GM21528 (cell line): ENCODE measurements at regions not wholly inside any gene's neighbourhood (a gene's known extent, or its start where the extent isn't known, plus 50 kb on each side); places are given as distances from the start of the nearest gene placed in this dataset.

Experiments used
- ATAC-seq: cut with Tn5 transposase; IDR thresholded peaks from one replicate; pipeline ENCODE4 v1.9.1; 2021; ENCODE audit warnings: mild to moderate bottlenecking, moderate library complexity; ENCODE audit not compliant: unreplicated experiment, low FRiP score

GRCh38 chr18:76557026-76557575 is 62.1 kb upstream of the ZNF516 start:
- ATAC-seq: no peak

- ATAC-seq: no peak
These were observed 59.6 kb upstream of the ZNF516 start for GRCh38 chr18:76554547-76555222.

- no peak for ATAC-seq
These were observed 58.9 kb upstream of the ZNF516 start for GRCh38 chr18:76553715-76554546.

GRCh38 chr18:76548541-76548940 is 53.5 kb upstream of the ZNF516 start:
- no peak for ATAC-seq

DNA sequence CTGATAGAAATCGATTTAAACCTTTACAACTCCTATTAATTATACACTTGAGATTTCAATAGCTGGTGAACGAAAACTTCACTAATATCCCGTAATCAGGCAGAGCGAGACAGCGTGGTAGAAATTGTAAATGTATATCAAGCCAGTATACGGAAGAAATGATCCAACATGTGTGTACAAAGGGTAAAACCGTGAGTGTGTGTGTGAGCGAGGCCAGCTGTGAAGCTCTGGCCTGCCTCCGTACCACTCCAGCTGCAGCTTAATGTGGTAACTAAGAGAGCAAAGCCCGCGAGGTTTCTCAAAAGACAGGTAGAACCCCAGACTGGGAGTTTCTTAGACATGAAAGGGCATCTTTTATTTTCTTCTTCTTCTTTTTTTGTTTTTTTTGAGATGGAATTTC is 52.3 kb upstream of the ZNF516 start:
- no peak for ATAC-seq

DNA sequence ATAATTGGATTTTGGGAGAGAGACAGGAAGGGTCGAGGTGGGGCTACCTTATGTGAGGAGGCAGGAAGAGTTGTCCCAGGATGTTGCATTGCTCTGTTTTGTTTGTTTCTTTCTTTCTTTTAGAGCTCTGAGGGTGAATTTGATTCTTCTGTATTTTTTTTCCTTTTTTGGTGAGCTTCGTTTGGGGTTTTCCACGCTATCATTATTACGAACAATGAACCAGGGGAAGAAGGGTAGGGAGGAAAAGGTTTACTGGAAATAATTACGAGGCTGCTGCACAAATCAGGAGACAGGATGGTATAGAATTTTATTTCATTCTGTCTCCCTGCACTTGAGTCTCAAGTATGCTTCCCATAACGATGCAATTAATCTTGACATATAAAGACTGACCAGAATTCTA is 51.4 kb upstream of the ZNF516 start:
- no peak for ATAC-seq

DNA sequence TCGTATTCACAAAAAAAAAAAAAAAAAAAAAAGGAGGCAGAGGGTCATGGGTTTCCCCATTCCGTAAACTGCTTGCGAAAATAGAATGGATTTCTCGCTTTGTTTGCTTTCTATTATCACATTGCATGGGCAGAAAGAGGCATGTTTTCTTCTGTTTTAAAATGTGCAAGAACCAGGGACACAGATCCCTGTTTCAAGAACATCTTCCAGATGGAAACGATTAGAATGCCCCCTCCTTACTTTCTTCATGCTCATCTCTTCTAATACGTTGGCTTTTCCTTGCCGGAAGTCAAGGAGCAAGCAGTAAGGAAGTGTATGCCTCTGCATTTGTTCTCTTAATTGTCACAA is 51.0 kb upstream of the ZNF516 start:
- ATAC-seq: no peak

DNA sequence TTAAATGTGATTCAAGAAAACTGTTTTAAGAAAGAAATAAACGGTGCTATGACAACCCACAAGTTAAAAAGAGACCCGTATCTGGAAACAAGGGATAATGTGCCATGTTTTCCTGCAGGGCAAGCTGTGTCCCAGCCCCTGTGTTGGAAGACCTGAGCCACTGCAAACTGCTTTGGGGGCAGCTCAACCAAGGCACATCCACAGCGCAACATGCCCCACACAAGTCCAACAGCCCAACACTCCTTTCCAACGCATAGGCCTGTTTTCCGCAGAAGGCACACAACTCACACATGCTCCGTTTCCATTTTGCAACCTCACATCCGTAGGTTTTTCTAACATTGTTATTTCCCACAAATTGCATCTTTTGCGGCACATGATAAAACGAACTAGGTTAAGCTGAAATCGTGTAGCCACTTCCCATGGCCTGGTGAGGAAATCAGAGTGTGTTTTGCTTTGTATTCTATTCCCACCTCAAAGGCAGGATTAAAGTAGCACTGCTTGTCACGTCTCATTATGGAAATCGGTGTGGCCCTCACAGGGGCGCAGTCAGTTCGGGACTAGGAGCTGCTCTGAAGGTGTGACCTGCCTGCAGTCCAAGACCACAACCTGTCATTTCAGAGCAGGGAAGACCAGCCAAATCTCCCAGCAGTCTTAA is 50.5 kb upstream of the ZNF516 start:
- no peak for ATAC-seq

GRCh38 chr18:76544511-76545345 is 49.7 kb upstream of the ZNF516 start:
- ATAC-seq: no peak
